ENCODE measurements at regions not wholly inside any gene's neighbourhood (a gene's known extent, or its start where the extent isn't known, plus 50 kb on each side); places are given as distances from the start of the nearest gene placed in this dataset.

DNA sequence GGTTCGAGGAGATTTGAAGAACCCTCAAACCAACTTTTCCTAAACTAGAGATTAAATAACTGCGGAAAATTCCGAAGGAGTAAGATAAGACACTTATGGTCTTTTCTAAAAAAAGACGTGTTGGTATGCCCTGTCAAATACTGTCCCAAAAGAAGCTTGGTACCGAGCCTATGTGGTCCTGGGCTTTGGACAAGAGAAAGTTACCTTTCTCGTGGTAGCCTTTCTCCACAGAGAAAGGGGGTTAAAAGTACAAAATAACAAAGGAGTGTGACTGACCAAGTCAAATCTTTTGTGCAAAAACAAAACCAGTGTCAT lies 56.2 kb upstream of the JCAD start:
- no peak for DNase-seq (ENCODE audit: low read depth, low spot score)
- Histone ChIP-seq H3K4me1 (ENCODE audit: control insufficient read depth, extremely low read depth, insufficient read depth, low read length) (peaks cover 29% of the 10 kb centered on the region), H3K36me3 (ENCODE audit: control insufficient read depth in 2 of 2, extremely low read depth in 1 of 2, insufficient read depth in 2 of 2, low read length in 2 of 2) (no peaks in the 10 kb centered on the region), H4K20me1 (replicated peaks; ENCODE audit: control insufficient read depth, extremely low read depth, insufficient read depth, low read length) (no peaks in the 10 kb centered on the region), H2AFZ (ENCODE audit: low read depth, low read length) (no peak overlapping the region), H3K9ac (replicated peaks; ENCODE audit: extremely low read depth, insufficient read depth, low read length) (no peak overlapping the region), H3K79me2 (ENCODE audit: control insufficient read depth, insufficient read depth, low read length) (no peaks in the 10 kb centered on the region), H3K9me3 (replicated peaks; ENCODE audit: control insufficient read depth, insufficient read depth, low read length) (no peaks in the 10 kb centered on the region), H3K4me2 (ENCODE audit: insufficient read depth, low read length) (no peak overlapping the region), H3K27ac (ENCODE audit: insufficient read depth, low read depth, low read length) (no peak overlapping the region), H3K9me1 (replicated peaks; ENCODE audit: control insufficient read depth, extremely low read depth, insufficient read depth, low read length) (no peaks in the 10 kb centered on the region), H3K4me3 (replicated peaks in 1 of 3; ENCODE audit: insufficient read depth in 1 of 3, low read depth in 1 of 3, low read length in 3 of 3) (no peak overlapping the region), H3K27me3 (ENCODE audit: control insufficient read depth in 2 of 2, insufficient read depth in 2 of 2, low read length in 2 of 2) (no peaks in the 10 kb centered on the region)
- intact Hi-C loops (cut with micrococcal nuclease) = no loop called here
- TF ChIP-seq JUN (IDR thresholded peaks at IDR 0.05; ENCODE audit: borderline replicate concordance, insufficient read depth, insufficient read length, low read depth) = no peak
- TF ChIP-seq GATA2 (IDR thresholded peaks at IDR 0.05; ENCODE audit: insufficient read depth, insufficient read length, low read depth, low read length) = no peak
- TF ChIP-seq, protein P1, sequence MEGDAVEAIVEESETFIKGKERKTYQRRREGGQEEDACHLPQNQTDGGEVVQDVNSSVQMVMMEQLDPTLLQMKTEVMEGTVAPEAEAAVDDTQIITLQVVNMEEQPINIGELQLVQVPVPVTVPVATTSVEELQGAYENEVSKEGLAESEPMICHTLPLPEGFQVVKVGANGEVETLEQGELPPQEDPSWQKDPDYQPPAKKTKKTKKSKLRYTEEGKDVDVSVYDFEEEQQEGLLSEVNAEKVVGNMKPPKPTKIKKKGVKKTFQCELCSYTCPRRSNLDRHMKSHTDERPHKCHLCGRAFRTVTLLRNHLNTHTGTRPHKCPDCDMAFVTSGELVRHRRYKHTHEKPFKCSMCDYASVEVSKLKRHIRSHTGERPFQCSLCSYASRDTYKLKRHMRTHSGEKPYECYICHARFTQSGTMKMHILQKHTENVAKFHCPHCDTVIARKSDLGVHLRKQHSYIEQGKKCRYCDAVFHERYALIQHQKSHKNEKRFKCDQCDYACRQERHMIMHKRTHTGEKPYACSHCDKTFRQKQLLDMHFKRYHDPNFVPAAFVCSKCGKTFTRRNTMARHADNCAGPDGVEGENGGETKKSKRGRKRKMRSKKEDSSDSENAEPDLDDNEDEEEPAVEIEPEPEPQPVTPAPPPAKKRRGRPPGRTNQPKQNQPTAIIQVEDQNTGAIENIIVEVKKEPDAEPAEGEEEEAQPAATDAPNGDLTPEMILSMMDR (IDR thresholded peaks at IDR 0.05; ENCODE audit: extremely low read depth in 1 of 2, insufficient read depth in 1 of 2, low read depth in 1 of 2, low read length in 2 of 2) = no peak
- TF ChIP-seq EZH2 (IDR thresholded peaks at IDR 0.05; ENCODE audit: borderline replicate concordance, low read depth, low read length, severe bottlenecking) = no peak
- TF ChIP-seq MYC (IDR thresholded peaks at IDR 0.05; ENCODE audit: low read depth, low read length) = no peak
- no peak for TF ChIP-seq POLR2A (IDR thresholded peaks at IDR 0.05; ENCODE audit: low read depth, low read length)
- TF ChIP-seq MAX (IDR thresholded peaks at IDR 0.05; ENCODE audit: insufficient read depth, insufficient read length) = no peak
- no peak for TF ChIP-seq POLR2AphosphoS5 (IDR thresholded peaks at IDR 0.05; ENCODE audit: insufficient read depth, low read depth, low read length)
- TF ChIP-seq FOS (IDR thresholded peaks at IDR 0.05; ENCODE audit: borderline replicate concordance, insufficient read depth, low read length) = no peak
- BruUV-seq (replicated peaks) = no TSS peak
- dilution Hi-C loops (cut with MboI; ENCODE audit: extremely low pct_ligation_motif_present, low sequenced_read_pairs) = no loop called here
- ChIA-PET CTCF (interaction anchor here (0.7 to 2.0 kb wide), 5 partner anchors 34 to 155 kb away, joined by 3 to 8 read pairs (median 4); no protein-coding TSS in a partner anchor), POLR2A (no interaction called here)
- no peak for FAIRE-seq

Data from endothelial cell of umbilical vein (primary cell).